HepG2 (cell line): ENCODE measurements at regions not wholly inside any gene's neighbourhood (a gene's known extent, or its start where the extent isn't known, plus 50 kb on each side); places are given as distances from the start of the nearest gene placed in this dataset.

ENCODE experiments used
- ATAC-seq: fragments of 200-7000 bp; cut with Tn5 transposase; 3 replicates; pipeline ENCODE4 v1.9.1; 2020; ENCODE audit warnings: mild to moderate bottlenecking, moderate library complexity
- BruUV-seq: library from RNA; stranded (reverse); fragments of 400-500 nt; replicated peaks from 2 replicates; lab custom pipeline; 2021; lab: Mats Ljungman, UMichigan
- CTCF ChIA-PET: fragments of 300-600 bp; formaldehyde crosslinking; extraction: SDS; loops from one replicate; lab custom pipeline; 2021; ENCODE audit warnings: low total read pairs, inconsistent platforms, low intra/inter-chr PET ratio; lab: Yijun Ruan, JAX
- POLR2A ChIA-PET: fragments of 350-600 bp; sonication (Branson Sonifier 250); formaldehyde crosslinking; loops from one replicate; lab custom pipeline; 2020; ENCODE audit warnings: antibody characterized with exemption, inconsistent platforms; lab: Yijun Ruan, JAX
- DNase-seq: peaks from one replicate; pipeline ENCODE4 v3.0.0-alpha.2; 2015; ENCODE audit warnings: low spot score
- FAIRE-seq: peaks from 3 replicates; lab custom pipeline; 2011; peaks lifted over from hg19 to GRCh38; lab: Jason Lieb, UNC
- H2AFZ ChIP-seq: one replicate; pipeline ENCODE4 v1.6.1; 2011; ENCODE audit warnings: low read length, inconsistent platforms
- H3K27ac ChIP-seq: fragments of 300-600 bp; 3 replicates; pipeline ENCODE4 v1.8.0; 2011; ENCODE audit warnings: mixed run types, mild to moderate bottlenecking, mixed read lengths, low read length, inconsistent platforms; ENCODE audit not compliant: insufficient read depth; ENCODE audit errors: extremely low read length
- H3K27me3 ChIP-seq, 2 experiments: fragments of 200-600 bp in 1 of 2; 2 replicates in 1 of 2; 3 replicates in 1 of 2; pipeline versions ENCODE4 v1.6.0 to v1.8.0; 2011; ENCODE audit warnings: low read length in 2 of 2, mild to moderate bottlenecking in 2 of 2, moderate library complexity in 2 of 2, inconsistent platforms in 1 of 2; ENCODE audit not compliant: insufficient read depth in 2 of 2, control insufficient read depth in 1 of 2
- H3K36me3 ChIP-seq, 2 experiments: fragments of 200-600 bp in 1 of 2; replicated peaks in 1 of 2; 2 replicates in 1 of 2; 3 replicates in 1 of 2; pipeline versions ENCODE4 v1.5.1 to v1.8.0; 2011; ENCODE audit warnings: low read length in 2 of 2, inconsistent platforms in 1 of 2; ENCODE audit not compliant: insufficient read depth in 2 of 2, control insufficient read depth in 1 of 2
- H3K4me1 ChIP-seq: 2 replicates; pipeline ENCODE4 v1.5.1; 2012; ENCODE audit warnings: low read length, inconsistent platforms; ENCODE audit not compliant: insufficient read depth
- H3K4me2 ChIP-seq: 2 replicates; pipeline ENCODE4 v1.6.0; 2011; ENCODE audit warnings: low read depth, low read length, inconsistent platforms
- H3K4me3 ChIP-seq, 3 experiments: fragments of 200-600 bp in 1 of 3; sonication (generic), shearing (Covaris generic) in 1 of 3; replicated peaks in 1 of 3; 2 replicates each; pipeline ENCODE4 v1.5.1; 2011 to 2016; ENCODE audit warnings: low read length in 3 of 3, inconsistent platforms in 2 of 3, low read depth in 2 of 3, mild to moderate bottlenecking in 2 of 3, control low read depth in 1 of 3, mixed read lengths in 1 of 3; ENCODE audit not compliant: insufficient read depth in 1 of 3
- H3K79me2 ChIP-seq: one replicate; pipeline ENCODE4 v1.6.1; 2011; ENCODE audit warnings: low read length, inconsistent platforms; ENCODE audit not compliant: insufficient read depth
- H3K9ac ChIP-seq: 2 replicates; pipeline ENCODE4 v1.6.0; 2011; ENCODE audit warnings: mild to moderate bottlenecking, low read depth, low read length, inconsistent platforms; ENCODE audit not compliant: insufficient read depth
- H3K9me3 ChIP-seq: 2 replicates; pipeline ENCODE4 v1.5.1; 2012; ENCODE audit warnings: mild to moderate bottlenecking, low read length
- H4K20me1 ChIP-seq: 2 replicates; pipeline ENCODE4 v1.6.0; 2011; ENCODE audit warnings: inconsistent platforms, mild to moderate bottlenecking, low read length, moderate library complexity; ENCODE audit not compliant: insufficient read depth
- FOXK2 ChIP-seq: fragments of 450-650 bp; IDR thresholded peaks from 2 replicates; pipeline ENCODE4 v1.6.1; 2016
- HDAC1 ChIP-seq: sonication (generic); formaldehyde crosslinking; IDR thresholded peaks from 2 replicates; pipeline ENCODE4 v1.5.1; 2020; ENCODE audit warnings: mild to moderate bottlenecking, missing genetic modification reagents
- ZNF431 ChIP-seq: sonication (generic); formaldehyde crosslinking; IDR thresholded peaks from 2 replicates; pipeline ENCODE4 v1.9.0; 2022; ENCODE audit warnings: missing genetic modification reagents, low read depth, mild to moderate bottlenecking, borderline replicate concordance
- WGBS: methylation state at CpG from one replicate; pipeline ENCODE4 v1.1.6; 2017; ENCODE audit warnings: low lambda C conversion rate; 5-methylcytosine and 5-hydroxymethylcytosine counted together
- in situ Hi-C: cut with HindIII; loops from 2 replicates; pipeline ENCODE4 v1.10.0; 2017; ENCODE audit warnings: low pct_unique_long_range_greater_than_20kb; ENCODE audit not compliant: extremely low pct_ligation_motif_present
- intact Hi-C: fragments of 100-400 bp; cut with micrococcal nuclease; formaldehyde crosslinking; loops from one replicate; pipeline ENCODE4 v1.10.0; 2022; ENCODE audit not compliant: unreplicated experiment
- TF ChIP-seq, protein P1 (sequence below), 2 experiments: fragments of 450-650 bp in 1 of 2; sonication (generic) in 1 of 2; formaldehyde crosslinking in 1 of 2; IDR thresholded peaks; 2 replicates each; pipeline versions ENCODE4 v1.6.1 to v1.8.0; 2016 to 2022; ENCODE audit warnings: antibody characterized with exemption in 1 of 2, mild to moderate bottlenecking in 1 of 2, missing genetic modification reagents in 1 of 2

- WGBS, result 0% methylated on average over 3 of the region's 3 CpGs
- H3K79me2 ChIP-seq, result no peaks in the 10 kb centered on the region
- H3K4me1 ChIP-seq, result no peaks in the 10 kb centered on the region
- H3K27ac ChIP-seq, result no peak overlapping the region
- in situ Hi-C loops (no loop called here), intact Hi-C loops (no loop called here)
- FAIRE-seq, result no peak
- CTCF ChIA-PET, result no interaction called here
- H3K9me3 ChIP-seq, result no peaks in the 10 kb centered on the region
- no TSS peak for BruUV-seq
- H3K36me3 ChIP-seq, result no peaks in the 10 kb centered on the region
- no peak overlapping the region for H2AFZ ChIP-seq
- DNase-seq, result no peak
- H3K4me2 ChIP-seq, result no peak overlapping the region
- H3K4me3 ChIP-seq, result no peak overlapping the region
- TF ChIP-seq ZNF431, result no peak
- no peak for TF ChIP-seq FOXK2
- ATAC-seq, result no peak
- 0 out of 5 replicates have a peak, but pooled peaks cover 0 to 3% of the 10 kb centered on the region in 2 experiments for H3K27me3 ChIP-seq
- H4K20me1 ChIP-seq, result no peaks in the 10 kb centered on the region
- no peak overlapping the region for H3K9ac ChIP-seq
- POLR2A ChIA-PET, result no interaction called here
These were observed 72.8 kb upstream of the E2F3 start for GRCh38 chr6:20328924-20329300.

- in situ Hi-C loops (no loop called here), intact Hi-C loops (no loop called here)
- Histone ChIP-seq H3K9me3 (no peaks in the 10 kb centered on the region), H4K20me1 (no peaks in the 10 kb centered on the region), H3K9ac (no peak overlapping the region), H3K27ac (no peak overlapping the region), H3K4me1 (no peaks in the 10 kb centered on the region), H3K4me3 (no peak overlapping the region), H3K27me3 (peaks cover 0 to 13% of the 10 kb centered on the region in 2 experiments; a peak in 1 of 5 replicates), H3K79me2 (no peaks in the 10 kb centered on the region), H3K4me2 (no peak overlapping the region), H3K36me3 (no peaks in the 10 kb centered on the region), H2AFZ (no peak overlapping the region)
- TF ChIP-seq, protein P1, sequence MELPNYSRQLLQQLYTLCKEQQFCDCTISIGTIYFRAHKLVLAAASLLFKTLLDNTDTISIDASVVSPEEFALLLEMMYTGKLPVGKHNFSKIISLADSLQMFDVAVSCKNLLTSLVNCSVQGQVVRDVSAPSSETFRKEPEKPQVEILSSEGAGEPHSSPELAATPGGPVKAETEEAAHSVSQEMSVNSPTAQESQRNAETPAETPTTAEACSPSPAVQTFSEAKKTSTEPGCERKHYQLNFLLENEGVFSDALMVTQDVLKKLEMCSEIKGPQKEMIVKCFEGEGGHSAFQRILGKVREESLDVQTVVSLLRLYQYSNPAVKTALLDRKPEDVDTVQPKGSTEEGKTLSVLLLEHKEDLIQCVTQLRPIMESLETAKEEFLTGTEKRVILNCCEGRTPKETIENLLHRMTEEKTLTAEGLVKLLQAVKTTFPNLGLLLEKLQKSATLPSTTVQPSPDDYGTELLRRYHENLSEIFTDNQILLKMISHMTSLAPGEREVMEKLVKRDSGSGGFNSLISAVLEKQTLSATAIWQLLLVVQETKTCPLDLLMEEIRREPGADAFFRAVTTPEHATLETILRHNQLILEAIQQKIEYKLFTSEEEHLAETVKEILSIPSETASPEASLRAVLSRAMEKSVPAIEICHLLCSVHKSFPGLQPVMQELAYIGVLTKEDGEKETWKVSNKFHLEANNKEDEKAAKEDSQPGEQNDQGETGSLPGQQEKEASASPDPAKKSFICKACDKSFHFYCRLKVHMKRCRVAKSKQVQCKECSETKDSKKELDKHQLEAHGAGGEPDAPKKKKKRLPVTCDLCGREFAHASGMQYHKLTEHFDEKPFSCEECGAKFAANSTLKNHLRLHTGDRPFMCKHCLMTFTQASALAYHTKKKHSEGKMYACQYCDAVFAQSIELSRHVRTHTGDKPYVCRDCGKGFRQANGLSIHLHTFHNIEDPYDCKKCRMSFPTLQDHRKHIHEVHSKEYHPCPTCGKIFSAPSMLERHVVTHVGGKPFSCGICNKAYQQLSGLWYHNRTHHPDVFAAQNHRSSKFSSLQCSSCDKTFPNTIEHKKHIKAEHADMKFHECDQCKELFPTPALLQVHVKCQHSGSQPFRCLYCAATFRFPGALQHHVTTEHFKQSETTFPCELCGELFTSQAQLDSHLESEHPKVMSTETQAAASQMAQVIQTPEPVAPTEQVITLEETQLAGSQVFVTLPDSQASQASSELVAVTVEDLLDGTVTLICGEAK (IDR thresholded peaks at IDR 0.05), result peak; percentile 84
- TF ChIP-seq, protein P1 (CRISPR knock-in tag; IDR thresholded peaks at IDR 0.05), result no peak
- no peak for TF ChIP-seq HDAC1 (CRISPR knock-in tag)
- FAIRE-seq, result no peak
- DNase-seq, result no peak
- ChIA-PET POLR2A (no interaction called here), CTCF (no interaction called here)
- BruUV-seq, result no TSS peak
- no peak for ATAC-seq
- WGBS, result 0% methylated on average over 3 of the region's 3 CpGs
These were observed 70.6 kb upstream of the E2F3 start for GRCh38 chr6:20331042-20331441.
